ENCODE measurements at regions not wholly inside any gene's neighbourhood (a gene's known extent, or its start where the extent isn't known, plus 50 kb on each side); places are given as distances from the start of the nearest gene placed in this dataset.

DNA sequence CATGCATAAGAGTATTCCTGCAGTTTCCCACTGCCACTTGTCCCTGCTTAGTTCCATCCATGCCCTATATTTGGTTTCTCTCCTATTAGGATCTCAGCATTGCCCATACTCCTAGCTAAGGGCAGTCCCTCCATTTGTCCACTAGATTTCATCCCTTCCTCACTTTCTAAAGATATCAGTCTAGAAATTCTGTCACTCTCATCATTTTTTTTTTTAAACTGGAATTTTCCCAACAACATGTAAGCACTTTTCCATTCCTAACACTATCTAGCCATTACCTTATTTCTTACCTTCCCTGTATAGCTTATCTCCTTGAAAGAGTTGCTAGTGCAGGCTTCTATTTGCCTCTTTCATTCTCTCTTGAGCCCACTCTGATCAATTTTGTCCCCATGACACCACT is 312.2 kb downstream of the BTBD3 start:
- Histone ChIP-seq H3K4me3 (replicated peaks in 1 of 3; ENCODE audit: insufficient read depth in 1 of 3, low read depth in 1 of 3, low read length in 3 of 3) (no peak overlapping the region), H2AFZ (ENCODE audit: low read depth, low read length) (no peak overlapping the region), H3K27me3 (ENCODE audit: control insufficient read depth in 2 of 2, insufficient read depth in 2 of 2, low read length in 2 of 2) (no peaks in the 10 kb centered on the region), H4K20me1 (replicated peaks; ENCODE audit: control insufficient read depth, extremely low read depth, insufficient read depth, low read length) (no peaks in the 10 kb centered on the region), H3K9me3 (replicated peaks; ENCODE audit: control insufficient read depth, insufficient read depth, low read length) (no peaks in the 10 kb centered on the region), H3K79me2 (ENCODE audit: control insufficient read depth, insufficient read depth, low read length) (no peaks in the 10 kb centered on the region), H3K4me1 (ENCODE audit: control insufficient read depth, extremely low read depth, insufficient read depth, low read length) (no peaks in the 10 kb centered on the region), H3K9ac (replicated peaks; ENCODE audit: extremely low read depth, insufficient read depth, low read length) (no peak overlapping the region), H3K9me1 (replicated peaks; ENCODE audit: control insufficient read depth, extremely low read depth, insufficient read depth, low read length) (no peaks in the 10 kb centered on the region), H3K27ac (ENCODE audit: insufficient read depth, low read depth, low read length) (no peak overlapping the region), H3K36me3 (ENCODE audit: control insufficient read depth in 2 of 2, extremely low read depth in 1 of 2, insufficient read depth in 2 of 2, low read length in 2 of 2) (no peaks in the 10 kb centered on the region), H3K4me2 (ENCODE audit: insufficient read depth, low read length) (no peak overlapping the region)
- no TSS peak for BruUV-seq (replicated peaks)
- ChIA-PET CTCF (no interaction called here), POLR2A (no interaction called here)
- DNase-seq (ENCODE audit: low read depth, low spot score) (no peak), FAIRE-seq (no peak)
- dilution Hi-C loops (cut with MboI; ENCODE audit: extremely low pct_ligation_motif_present, low sequenced_read_pairs): no loop called here
- TF ChIP-seq, protein P1, sequence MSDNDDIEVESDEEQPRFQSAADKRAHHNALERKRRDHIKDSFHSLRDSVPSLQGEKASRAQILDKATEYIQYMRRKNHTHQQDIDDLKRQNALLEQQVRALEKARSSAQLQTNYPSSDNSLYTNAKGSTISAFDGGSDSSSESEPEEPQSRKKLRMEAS (IDR thresholded peaks at IDR 0.05; ENCODE audit: insufficient read depth, insufficient read length): no peak
- TF ChIP-seq FOS (IDR thresholded peaks at IDR 0.05; ENCODE audit: borderline replicate concordance, insufficient read depth, low read length): no peak
- no peak for TF ChIP-seq EZH2 (IDR thresholded peaks at IDR 0.05; ENCODE audit: borderline replicate concordance, low read depth, low read length, severe bottlenecking)
- TF ChIP-seq, protein P2, sequence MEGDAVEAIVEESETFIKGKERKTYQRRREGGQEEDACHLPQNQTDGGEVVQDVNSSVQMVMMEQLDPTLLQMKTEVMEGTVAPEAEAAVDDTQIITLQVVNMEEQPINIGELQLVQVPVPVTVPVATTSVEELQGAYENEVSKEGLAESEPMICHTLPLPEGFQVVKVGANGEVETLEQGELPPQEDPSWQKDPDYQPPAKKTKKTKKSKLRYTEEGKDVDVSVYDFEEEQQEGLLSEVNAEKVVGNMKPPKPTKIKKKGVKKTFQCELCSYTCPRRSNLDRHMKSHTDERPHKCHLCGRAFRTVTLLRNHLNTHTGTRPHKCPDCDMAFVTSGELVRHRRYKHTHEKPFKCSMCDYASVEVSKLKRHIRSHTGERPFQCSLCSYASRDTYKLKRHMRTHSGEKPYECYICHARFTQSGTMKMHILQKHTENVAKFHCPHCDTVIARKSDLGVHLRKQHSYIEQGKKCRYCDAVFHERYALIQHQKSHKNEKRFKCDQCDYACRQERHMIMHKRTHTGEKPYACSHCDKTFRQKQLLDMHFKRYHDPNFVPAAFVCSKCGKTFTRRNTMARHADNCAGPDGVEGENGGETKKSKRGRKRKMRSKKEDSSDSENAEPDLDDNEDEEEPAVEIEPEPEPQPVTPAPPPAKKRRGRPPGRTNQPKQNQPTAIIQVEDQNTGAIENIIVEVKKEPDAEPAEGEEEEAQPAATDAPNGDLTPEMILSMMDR (IDR thresholded peaks at IDR 0.05; ENCODE audit: extremely low read depth in 1 of 2, insufficient read depth in 1 of 2, low read depth in 1 of 2, low read length in 2 of 2): no peak
- no peak for TF ChIP-seq POLR2A (IDR thresholded peaks at IDR 0.05; ENCODE audit: low read depth, low read length)
- intact Hi-C loops (cut with micrococcal nuclease): no loop called here

DNA sequence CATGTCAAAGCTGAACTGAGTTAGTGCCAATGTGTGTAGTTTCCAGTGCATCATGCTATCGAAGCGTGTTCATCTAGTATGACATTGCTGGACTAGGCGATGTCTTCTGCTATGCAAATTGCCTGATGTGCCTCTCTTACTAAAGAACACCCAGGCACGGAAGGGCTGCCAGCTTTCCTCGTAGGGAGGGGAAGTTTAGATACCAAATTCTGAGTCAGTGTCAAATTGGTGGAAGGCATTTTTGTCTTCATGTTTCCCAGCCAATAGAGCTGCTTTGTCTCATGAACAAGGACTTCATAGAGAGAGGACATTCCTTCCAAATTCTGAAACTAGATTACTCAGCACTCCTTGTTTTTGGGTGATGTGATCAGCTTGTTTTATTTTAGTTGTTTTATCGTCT is 320.1 kb downstream of the BTBD3 start:
- no peaks in the 10 kb centered on the region for H3K9me1 ChIP-seq (replicated peaks; ENCODE audit: control insufficient read depth, extremely low read depth, insufficient read depth, low read length)
- no peak overlapping the region for H3K4me2 ChIP-seq (ENCODE audit: insufficient read depth, low read length)
- CTCF ChIA-PET: no interaction called here
- no peaks in the 10 kb centered on the region for H3K79me2 ChIP-seq (ENCODE audit: control insufficient read depth, insufficient read depth, low read length)
- no peak for FAIRE-seq
- POLR2A ChIA-PET: no interaction called here
- no peak overlapping the region for H3K27ac ChIP-seq (ENCODE audit: insufficient read depth, low read depth, low read length)
- no peak overlapping the region for H3K4me3 ChIP-seq (replicated peaks in 1 of 3; ENCODE audit: insufficient read depth in 1 of 3, low read depth in 1 of 3, low read length in 3 of 3)
- H3K27me3 ChIP-seq (ENCODE audit: control insufficient read depth in 2 of 2, insufficient read depth in 2 of 2, low read length in 2 of 2): no peaks in the 10 kb centered on the region
- TF ChIP-seq POLR2A (IDR thresholded peaks at IDR 0.05; ENCODE audit: low read depth, low read length) (no peak), GATA2 (IDR thresholded peaks at IDR 0.05; ENCODE audit: insufficient read depth, insufficient read length, low read depth, low read length) (no peak), POLR2AphosphoS5 (IDR thresholded peaks at IDR 0.05; ENCODE audit: insufficient read depth, low read depth, low read length) (no peak), MYC (IDR thresholded peaks at IDR 0.05; ENCODE audit: low read depth, low read length) (no peak), JUN (IDR thresholded peaks at IDR 0.05; ENCODE audit: borderline replicate concordance, insufficient read depth, insufficient read length, low read depth) (no peak)
- TF ChIP-seq, protein P1 (IDR thresholded peaks at IDR 0.05; ENCODE audit: insufficient read depth, insufficient read length): no peak
- TF ChIP-seq, protein P2 (IDR thresholded peaks at IDR 0.05; ENCODE audit: extremely low read depth in 1 of 2, insufficient read depth in 1 of 2, low read depth in 1 of 2, low read length in 2 of 2): no peak
- H3K9me3 ChIP-seq (replicated peaks; ENCODE audit: control insufficient read depth, insufficient read depth, low read length): no peaks in the 10 kb centered on the region
- no peak overlapping the region for H2AFZ ChIP-seq (ENCODE audit: low read depth, low read length)
- no peaks in the 10 kb centered on the region for H4K20me1 ChIP-seq (replicated peaks; ENCODE audit: control insufficient read depth, extremely low read depth, insufficient read depth, low read length)
- BruUV-seq (replicated peaks): no TSS peak
- no peaks in the 10 kb centered on the region for H3K36me3 ChIP-seq (ENCODE audit: control insufficient read depth in 2 of 2, extremely low read depth in 1 of 2, insufficient read depth in 2 of 2, low read length in 2 of 2)
- no peak overlapping the region for H3K9ac ChIP-seq (replicated peaks; ENCODE audit: extremely low read depth, insufficient read depth, low read length)
- DNase-seq (ENCODE audit: low read depth, low spot score): no peak
- H3K4me1 ChIP-seq (ENCODE audit: control insufficient read depth, extremely low read depth, insufficient read depth, low read length): no peaks in the 10 kb centered on the region
- dilution Hi-C loops (cut with MboI; ENCODE audit: extremely low pct_ligation_motif_present, low sequenced_read_pairs): no loop called here
- intact Hi-C loops (cut with micrococcal nuclease): no loop called here
